Hippocampal formation (tissue), 2 donors: ENCODE measurements at regions not wholly inside any gene's neighbourhood (a gene's known extent, or its start where the extent isn't known, plus 50 kb on each side); places are given as distances from the start of the nearest gene placed in this dataset.

Source experiments
- DNase-seq, 2 donors: peaks; one replicate each; lab custom pipeline; 2025; lab: John Stamatoyannopoulos, UW

- no peak for DNase-seq
These were observed 333.1 kb downstream of the FOXL1 start for GRCh38 chr16:86911437-86911958.

- DNase-seq, result no peak
These were observed 335.5 kb downstream of the FOXL1 start for GRCh38 chr16:86913886-86914285.

- DNase-seq, result no peak
These were observed 336.7 kb downstream of the FOXL1 start for GRCh38 chr16:86914876-86915717.

- DNase-seq, result no peak
These were observed 339.4 kb downstream of the FOXL1 start for GRCh38 chr16:86917471-86918365.

- no peak for DNase-seq
These were observed 340.3 kb downstream of the FOXL1 start for GRCh38 chr16:86918637-86919036.

GRCh38 chr16:86919078-86919477 is 340.7 kb downstream of the FOXL1 start:
- no peak for DNase-seq

DNA sequence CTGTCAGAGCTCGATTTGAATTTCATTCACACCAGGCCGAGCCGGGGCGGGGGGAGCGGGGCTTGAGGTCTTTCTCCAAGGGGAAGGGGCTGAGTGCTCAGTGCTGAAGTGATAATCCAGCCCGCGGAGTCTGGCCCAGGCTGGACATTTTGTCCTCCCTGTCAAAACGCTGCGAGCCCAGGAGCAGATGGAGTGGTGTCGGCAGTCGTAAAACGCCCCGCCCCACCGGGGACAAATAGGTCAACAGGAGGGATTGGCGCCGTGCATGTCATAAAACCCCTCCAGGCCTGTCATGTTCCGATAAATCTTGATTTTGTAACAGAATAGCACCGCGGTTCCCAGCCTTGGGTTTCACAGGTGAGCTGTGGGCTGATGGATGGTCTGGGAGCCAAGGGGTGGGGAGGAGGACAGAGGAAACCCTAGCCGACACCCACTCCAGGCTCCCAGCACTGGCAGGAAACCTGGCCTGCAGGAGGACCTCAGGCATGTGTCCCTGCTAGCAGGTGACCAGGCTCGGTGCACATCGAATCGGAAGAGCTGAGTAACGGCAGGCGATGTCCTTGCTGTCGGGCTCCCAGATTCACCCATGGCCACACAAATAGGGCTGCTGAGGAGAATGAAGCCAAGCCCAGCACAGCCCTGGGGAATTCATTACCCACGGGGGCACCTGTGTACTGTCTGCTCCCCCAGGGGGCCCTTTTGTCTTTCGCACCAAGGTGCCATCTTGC is 341.4 kb downstream of the FOXL1 start:
- no peak for DNase-seq

GRCh38 chr16:86921289-86921688 is 342.9 kb downstream of the FOXL1 start:
- DNase-seq, result no peak

DNA sequence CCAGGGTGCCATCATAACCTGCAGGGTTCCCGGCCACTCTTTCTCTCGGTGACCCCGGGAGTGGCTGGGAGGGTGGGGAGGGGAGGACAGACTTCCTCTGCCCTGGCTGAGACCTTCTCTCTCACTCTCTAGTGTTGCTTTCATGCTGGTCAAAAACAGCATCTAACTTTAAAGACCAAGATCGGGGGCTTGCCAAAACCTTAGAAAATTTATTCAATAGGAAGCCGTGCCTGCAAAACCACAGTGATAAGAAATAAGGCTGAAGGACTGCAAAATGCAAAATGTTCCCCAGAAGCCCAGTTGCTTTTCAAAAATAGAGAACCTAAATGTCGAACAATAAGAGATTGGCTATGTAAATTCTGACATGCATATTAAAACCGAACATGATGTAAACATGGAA is 344.0 kb downstream of the FOXL1 start:
- no peak for DNase-seq

DNA sequence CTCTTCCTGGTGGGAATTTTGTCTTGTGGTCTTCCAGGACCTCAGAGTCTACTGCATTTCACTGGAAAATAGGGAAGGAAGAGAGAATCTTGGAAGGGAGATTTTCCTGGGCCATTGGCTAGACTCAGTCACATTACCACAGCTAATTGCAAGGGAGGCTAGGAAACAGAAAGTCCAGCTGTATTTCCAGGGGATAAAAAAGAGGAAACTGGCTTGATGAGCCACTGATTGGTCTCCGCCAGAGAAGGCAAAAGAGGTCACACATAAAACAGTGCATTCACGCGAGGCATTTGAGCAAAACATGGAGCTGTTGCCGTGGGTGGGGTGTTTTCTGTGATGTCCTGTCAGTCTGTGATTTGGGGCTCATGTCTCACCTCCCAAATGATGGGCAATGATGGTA is 345.3 kb downstream of the FOXL1 start:
- DNase-seq, result no peak

DNA sequence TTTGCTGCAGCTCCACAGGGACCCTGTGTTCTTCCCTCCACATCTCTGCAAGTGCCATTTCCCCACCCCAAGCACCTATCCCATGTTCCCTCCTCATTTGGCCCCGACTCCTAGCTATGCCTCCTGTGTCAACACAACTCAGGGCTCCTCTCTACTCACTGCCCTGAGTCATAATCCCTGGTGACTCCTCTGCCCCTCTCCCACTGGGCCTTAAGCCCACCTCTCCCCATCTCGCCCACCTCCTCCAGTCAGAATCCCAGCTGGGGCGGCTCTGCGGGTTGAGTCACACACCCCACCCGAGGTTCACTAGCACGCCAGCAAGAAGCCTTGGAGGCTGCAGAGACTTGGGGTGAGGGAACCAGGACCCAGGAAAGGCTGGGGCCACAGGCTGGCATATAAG is 346.2 kb downstream of the FOXL1 start:
- DNase-seq, result no peak

GRCh38 chr16:86925067-86925791 is 346.9 kb downstream of the FOXL1 start:
- no peak for DNase-seq

DNA sequence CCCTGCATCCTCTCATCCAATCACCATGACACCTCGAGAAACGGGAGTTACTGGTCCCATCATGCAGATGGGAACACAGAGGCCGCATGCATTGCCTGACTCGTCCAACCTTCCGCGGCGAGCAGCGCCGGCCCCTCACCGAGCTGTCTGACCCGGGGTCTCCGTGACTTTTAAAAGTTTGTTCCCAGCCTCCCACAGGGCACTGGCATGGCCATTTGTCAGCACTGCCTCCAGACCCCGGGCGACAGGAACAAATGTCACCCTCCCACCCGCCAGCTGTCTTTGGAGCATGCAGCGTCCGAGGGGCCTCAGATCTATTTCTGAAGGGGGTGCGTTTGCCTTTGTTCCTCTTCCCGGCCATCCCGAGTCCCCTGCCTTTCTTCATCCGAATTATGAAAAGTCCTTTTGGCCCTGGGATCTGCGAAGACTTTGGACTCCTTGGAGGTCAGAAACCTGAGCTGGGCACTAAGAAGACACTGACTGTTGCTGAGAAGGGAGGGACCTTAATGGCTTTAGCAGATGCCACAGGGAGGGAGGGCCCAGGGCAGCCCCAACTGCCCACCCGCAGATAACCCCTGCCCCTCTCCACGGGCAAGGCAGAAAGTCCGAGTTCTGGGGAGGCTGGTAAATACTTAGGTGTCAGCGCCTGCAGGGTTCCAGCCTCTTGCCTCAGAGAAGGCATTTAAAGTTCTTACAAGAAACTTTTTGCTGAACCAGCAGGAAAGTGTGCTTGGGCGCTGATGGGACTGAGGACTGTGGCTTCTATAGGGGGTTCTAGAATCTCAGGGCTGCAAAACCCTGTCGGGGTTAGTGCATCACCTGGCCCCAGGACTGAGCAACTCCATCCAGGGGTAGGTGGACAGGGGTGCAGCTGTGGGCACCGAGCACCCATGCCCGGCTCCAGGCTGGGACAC is 348.1 kb downstream of the FOXL1 start:
- no peak for DNase-seq

GRCh38 chr16:86927699-86928098 is 349.4 kb downstream of the FOXL1 start:
- DNase-seq, result no peak

DNA sequence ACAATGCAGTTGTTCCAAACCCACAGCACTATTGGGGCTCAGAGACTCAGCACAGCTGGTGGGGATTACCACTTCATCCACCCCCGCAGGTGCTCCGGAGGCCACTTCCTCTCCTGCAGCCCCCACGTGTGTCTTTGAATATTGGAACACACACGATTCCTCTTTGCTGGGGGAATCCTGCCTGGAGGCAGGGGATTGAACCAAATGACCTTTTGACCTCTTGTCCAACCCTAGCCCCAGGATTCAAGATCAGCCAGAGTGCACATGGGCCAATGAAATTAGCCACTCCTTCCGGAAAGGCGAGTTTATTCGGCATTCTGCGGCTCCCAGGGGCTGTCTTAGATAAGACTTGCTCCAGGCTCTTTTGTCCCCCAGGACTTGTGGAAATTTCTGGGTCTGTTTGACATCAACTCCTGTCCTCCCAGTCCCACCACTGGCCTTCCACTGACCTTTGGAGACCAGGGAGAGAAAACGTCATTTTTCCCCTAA is 350.2 kb downstream of the FOXL1 start:
- DNase-seq, result no peak

GRCh38 chr16:86929057-86929871 is 350.9 kb downstream of the FOXL1 start:
- no peak for DNase-seq

DNA sequence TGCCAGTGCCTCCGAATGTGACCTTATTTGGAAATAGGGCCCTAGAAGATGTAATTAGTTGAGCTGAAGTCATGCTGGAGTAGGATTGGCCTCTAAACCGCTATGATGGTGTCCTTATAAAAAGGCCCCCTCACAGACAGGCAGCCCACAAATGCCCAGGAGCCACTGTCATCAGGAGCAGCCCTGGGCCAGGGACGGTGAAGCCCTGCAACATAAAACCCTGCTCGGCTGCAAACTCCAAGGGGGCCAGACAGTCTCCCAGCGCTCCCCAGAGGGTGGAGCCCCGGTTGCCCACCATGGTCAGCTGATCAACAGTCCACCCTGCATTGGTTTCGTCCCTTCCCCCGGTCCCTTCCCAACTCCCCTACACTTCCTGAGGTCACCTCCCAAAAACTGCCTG is 351.7 kb downstream of the FOXL1 start:
- DNase-seq, result no peak

- DNase-seq, result no peak
These were observed 352.5 kb downstream of the FOXL1 start for GRCh38 chr16:86930663-86931373.
